Astrocyte of the hippocampus (primary cell): ENCODE measurements at regions not wholly inside any gene's neighbourhood (a gene's known extent, or its start where the extent isn't known, plus 50 kb on each side); places are given as distances from the start of the nearest gene placed in this dataset.

ENCODE experiments used
- DNase-seq: peaks from one replicate; pipeline ENCODE4 v3.0.0; 2011; ENCODE audit warnings: low read depth, low spot score

GRCh38 chr4:134345244-134345643, 143.7 kb upstream of the PABPC4L start:
- no peak for DNase-seq

GRCh38 chr4:134343656-134344055, 142.1 kb upstream of the PABPC4L start:
- no peak for DNase-seq

GRCh38 chr4:134343081-134343480, 141.5 kb upstream of the PABPC4L start:
- DNase-seq = no peak

GRCh38 chr4:134337574-134337973, 136.0 kb upstream of the PABPC4L start:
- DNase-seq = peak; percentile 47

- DNase-seq = no peak
These were observed 127.2 kb upstream of the PABPC4L start for GRCh38 chr4:134328741-134329140.

- DNase-seq = no peak
These were observed 125.9 kb upstream of the PABPC4L start for GRCh38 chr4:134327274-134328122.

- no peak for DNase-seq
These were observed 125.3 kb upstream of the PABPC4L start for GRCh38 chr4:134326866-134327265.

GRCh38 chr4:134324179-134324578, 122.6 kb upstream of the PABPC4L start:
- DNase-seq = no peak

DNA sequence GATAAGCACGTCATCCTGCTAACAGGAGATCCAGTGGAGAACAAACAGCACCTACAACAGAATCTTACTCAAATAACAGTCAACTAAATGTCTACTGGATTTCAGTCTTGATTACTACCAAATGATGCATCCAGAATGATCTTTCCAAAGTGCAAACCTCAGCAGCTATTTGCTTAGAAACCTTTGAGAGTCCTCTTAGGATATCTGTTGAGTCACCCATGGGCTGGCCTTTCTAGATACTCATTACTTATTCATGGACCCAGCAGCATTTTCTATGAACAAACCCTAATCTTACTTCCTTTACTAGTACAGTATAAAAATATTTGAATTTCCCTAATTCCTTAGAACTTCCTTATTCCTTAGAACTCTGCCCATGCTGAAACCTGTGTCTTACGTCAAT, 118.5 kb upstream of the PABPC4L start:
- DNase-seq = no peak

DNA sequence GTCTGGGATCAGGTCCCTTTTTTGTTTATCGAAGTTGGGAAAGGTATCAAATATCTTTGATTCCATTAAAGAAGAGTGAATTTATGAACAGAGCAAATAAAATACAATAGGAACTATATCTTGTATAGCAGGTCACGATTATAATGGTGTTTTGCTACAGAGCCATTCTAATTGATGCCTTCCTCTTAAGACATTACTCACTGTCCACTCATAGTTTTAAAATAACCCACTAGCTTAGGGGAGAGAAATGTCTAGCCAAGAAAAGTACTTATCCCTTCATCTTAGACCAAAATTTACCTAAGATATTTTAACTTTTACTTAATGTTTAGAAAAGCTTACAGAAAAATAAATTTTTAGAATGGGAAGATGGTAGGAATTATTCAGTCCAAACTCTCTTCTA, 112.0 kb upstream of the PABPC4L start:
- peak; percentile 5 for DNase-seq

DNA sequence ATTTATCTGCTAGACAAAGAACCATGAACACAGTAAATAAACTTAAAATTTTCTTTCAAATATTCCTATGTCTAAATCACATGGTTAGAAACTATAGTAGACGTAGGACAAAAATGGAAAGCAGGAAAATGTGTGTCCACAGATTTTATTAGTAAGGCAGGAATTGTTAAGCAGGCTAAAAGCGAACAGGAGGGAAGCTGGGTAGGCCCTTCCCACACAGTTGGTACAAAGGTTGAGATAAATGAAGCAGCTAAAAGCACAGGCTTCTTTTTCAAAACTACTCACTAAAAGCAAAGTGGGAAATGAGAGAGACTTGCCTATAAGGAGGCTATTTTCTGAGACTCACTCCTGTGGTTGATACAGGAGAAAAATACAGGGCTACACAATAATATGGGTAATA, 108.1 kb upstream of the PABPC4L start:
- DNase-seq = no peak

DNA sequence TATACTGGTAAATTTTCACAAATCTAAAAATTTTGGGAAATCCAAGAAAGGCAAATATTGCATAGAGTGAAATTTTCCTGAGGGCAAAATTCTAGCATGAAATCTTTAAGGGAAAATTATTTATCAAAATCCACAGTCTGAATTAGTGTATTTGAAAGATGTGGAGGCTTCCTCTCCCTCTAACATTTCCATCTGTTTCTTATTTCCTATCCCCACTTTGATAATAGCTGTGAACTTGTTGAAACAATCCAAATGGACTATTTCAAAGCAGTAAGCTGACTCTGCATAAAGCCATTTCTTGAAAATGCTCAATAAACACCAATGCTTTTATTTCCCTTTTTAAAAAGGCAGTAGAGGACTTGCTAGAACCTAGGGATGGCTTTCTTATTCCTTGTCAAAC, 107.3 kb upstream of the PABPC4L start:
- no peak for DNase-seq

DNA sequence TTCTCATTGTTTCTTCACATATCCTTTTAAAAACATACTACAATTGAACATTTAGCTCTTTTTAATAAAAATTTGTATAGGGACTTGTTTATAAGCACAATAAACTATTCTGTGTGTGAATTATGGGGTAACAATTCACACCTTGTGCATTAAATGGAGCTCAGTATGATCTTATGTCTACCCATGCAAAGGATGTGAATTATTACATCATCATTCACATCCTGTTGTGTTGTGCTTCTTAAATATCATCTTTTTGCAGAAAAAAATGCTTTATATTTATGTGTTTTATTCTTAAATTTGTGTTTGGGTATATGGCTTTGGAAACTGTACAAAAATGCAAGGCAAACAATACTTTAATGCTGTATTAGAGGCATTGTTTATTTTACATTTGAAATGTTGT, 96.7 kb upstream of the PABPC4L start:
- no peak for DNase-seq

GRCh38 chr4:134297765-134298164, 96.2 kb upstream of the PABPC4L start:
- no peak for DNase-seq

DNA sequence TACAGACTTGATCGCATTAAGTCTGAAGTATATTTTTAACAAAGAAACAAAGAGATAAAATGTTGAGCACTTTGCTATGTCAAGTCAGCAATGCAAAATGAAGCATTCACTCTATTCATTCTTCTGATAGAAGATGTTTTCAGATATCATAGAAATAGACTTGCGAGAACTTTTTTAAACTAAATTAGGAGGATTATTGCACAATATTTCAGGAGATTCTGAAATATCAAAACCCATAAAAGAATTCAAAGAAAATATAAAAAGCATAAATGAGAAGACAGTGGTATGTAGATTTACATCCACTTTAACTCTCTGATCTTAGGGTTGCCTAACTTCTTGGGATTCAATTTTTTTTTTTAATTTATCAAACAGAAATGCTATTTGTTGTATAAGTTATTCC, 81.1 kb upstream of the PABPC4L start:
- DNase-seq = no peak

DNA sequence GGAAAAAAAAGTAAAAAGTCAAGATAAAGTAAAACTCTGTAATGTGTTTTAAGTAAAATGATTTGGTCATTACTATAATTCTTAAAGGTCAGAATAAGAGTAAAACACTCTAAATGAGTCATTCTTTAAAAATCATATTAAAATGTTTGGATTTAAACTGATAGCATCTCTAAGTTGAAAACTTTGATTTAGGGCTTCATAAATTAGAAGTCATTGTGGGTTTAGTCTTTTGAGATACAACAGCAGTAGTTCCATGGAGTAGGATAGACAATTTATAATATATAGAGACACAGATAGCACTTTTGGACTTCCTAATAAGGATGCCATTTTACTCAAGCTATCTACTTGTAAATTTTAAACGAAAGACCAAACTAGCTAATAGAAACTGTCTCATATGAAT, 77.1 kb upstream of the PABPC4L start:
- DNase-seq = no peak

DNA sequence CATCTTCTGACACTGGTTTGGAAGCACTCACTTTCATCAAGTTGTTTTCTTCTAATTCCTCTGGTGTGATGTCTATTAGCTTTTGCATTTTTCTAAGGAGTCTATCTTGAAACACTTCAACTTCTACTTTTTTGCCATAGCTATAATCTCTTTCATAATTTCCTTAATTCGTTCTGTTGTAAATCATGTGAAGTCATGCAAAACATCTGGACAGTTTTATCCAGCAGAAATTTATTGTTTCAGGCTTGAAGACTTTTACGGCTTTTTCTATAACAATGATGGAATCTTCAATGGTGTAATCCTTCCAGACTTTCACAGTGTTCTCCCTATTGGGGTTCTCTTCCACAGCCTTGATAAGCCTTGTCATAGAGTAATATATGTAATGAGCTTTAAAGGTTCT, 74.9 kb upstream of the PABPC4L start:
- no peak for DNase-seq

DNA sequence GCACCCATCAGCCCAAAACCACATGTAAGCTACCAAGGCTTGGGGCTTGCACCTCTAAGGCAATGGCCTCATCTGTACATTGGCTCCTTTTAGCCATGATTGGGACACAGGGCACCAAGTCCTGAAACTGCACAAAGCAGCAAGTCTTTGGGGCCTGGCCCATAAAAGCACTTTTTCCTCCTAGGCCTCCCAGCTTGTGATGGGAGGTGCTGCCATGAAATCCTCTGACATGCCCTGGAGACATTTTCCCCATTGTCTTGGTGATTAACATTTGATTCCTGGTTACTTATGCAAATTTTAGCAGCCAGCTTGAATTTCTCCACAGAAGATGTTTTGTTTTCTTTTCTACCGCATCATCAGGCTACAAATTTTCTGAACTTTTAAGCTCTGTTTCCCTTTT, 58.5 kb upstream of the PABPC4L start:
- DNase-seq = no peak
